ENCODE measurements at regions not wholly inside any gene's neighbourhood (a gene's known extent, or its start where the extent isn't known, plus 50 kb on each side); places are given as distances from the start of the nearest gene placed in this dataset.

DNA sequence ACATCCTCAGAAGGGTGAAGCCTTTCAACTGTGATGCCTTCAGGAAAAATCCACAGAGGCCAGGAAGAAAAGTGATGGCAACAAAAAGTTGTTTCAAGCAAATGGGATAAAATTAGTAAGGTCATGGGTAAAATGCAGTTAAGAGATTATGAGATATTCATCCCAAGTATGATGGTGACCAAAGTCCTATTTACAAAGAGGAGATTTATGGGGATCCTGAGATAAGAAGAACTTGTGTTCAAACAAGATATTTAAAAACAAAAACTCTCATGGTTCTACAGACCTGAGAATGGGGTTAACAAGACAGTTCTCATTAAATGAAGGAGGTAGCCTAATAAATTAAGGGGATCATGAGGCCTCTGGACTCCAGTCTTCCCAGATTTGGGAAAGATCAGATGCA is 184.4 kb downstream of the FCRL5 start:
- Histone ChIP-seq H3K27ac (replicated peaks in 1 of 4) (no peak overlapping the region), H3K9me3 (no peaks in the 10 kb centered on the region), H3K4me1 (no peaks in the 10 kb centered on the region), H3K36me3 (no peaks in the 10 kb centered on the region), H3K27me3 (no peaks in the 10 kb centered on the region), H3K4me3 (no peak overlapping the region)
- no peak for DNase-seq (ENCODE audit: extremely low spot score)
- TF ChIP-seq EP300 (IDR thresholded peaks at IDR 0.05) (no peak), POLR2AphosphoS5 (IDR thresholded peaks at IDR 0.05) (no peak), POLR2A (IDR thresholded peaks at IDR 0.05; ENCODE audit: low read depth) (no peak)
- TF ChIP-seq, protein P1, sequence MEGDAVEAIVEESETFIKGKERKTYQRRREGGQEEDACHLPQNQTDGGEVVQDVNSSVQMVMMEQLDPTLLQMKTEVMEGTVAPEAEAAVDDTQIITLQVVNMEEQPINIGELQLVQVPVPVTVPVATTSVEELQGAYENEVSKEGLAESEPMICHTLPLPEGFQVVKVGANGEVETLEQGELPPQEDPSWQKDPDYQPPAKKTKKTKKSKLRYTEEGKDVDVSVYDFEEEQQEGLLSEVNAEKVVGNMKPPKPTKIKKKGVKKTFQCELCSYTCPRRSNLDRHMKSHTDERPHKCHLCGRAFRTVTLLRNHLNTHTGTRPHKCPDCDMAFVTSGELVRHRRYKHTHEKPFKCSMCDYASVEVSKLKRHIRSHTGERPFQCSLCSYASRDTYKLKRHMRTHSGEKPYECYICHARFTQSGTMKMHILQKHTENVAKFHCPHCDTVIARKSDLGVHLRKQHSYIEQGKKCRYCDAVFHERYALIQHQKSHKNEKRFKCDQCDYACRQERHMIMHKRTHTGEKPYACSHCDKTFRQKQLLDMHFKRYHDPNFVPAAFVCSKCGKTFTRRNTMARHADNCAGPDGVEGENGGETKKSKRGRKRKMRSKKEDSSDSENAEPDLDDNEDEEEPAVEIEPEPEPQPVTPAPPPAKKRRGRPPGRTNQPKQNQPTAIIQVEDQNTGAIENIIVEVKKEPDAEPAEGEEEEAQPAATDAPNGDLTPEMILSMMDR (IDR thresholded peaks at IDR 0.05), result no peak
- intact Hi-C loops (cut with DNase I), result no loop called here

DNA sequence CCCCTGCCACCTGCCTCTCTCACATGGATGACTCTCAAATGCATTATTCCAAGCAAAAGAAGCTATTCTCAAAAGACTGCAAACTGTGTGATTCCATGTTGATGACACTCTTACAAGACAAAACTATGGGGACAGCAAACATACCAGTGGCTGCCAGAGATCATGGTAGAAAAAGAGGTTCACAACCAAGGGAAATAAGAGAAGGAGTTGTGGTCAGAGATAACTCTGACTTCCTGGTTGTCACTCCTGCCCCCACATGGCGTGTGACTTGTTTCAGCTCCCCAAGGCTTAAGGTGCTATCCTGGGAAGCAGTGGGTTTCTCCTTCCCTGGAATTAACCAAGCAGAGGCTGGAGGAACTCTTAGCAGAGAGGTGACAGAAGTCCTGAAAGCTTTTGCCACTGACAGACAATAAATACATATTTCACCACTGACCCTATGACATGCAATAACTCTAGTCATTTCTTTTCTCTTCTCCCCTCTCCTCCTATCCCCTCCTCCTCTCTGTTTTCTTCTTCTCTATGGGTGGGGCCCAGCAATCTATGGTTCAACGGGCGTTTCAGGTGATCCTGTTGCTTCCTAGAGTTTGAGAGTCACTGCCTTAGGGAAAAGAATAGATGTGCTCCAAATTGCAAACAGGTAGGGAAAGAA is 185.1 kb downstream of the FCRL5 start:
- Histone ChIP-seq H3K36me3 (no peaks in the 10 kb centered on the region), H3K4me3 (no peak overlapping the region), H3K9me3 (no peaks in the 10 kb centered on the region), H3K27ac (replicated peaks in 1 of 4) (no peak overlapping the region), H3K27me3 (no peaks in the 10 kb centered on the region), H3K4me1 (no peaks in the 10 kb centered on the region)
- DNase-seq (ENCODE audit: extremely low spot score), result peak; percentile 90
- TF ChIP-seq EP300 (IDR thresholded peaks at IDR 0.05) (no peak), POLR2AphosphoS5 (IDR thresholded peaks at IDR 0.05) (no peak), POLR2A (IDR thresholded peaks at IDR 0.05; ENCODE audit: low read depth) (no peak)
- TF ChIP-seq, protein P1 (IDR thresholded peaks at IDR 0.05), result no peak
- WGBS, result 62% methylated on average over 3 of the region's 3 CpGs
- intact Hi-C loops (cut with DNase I), result no loop called here

DNA sequence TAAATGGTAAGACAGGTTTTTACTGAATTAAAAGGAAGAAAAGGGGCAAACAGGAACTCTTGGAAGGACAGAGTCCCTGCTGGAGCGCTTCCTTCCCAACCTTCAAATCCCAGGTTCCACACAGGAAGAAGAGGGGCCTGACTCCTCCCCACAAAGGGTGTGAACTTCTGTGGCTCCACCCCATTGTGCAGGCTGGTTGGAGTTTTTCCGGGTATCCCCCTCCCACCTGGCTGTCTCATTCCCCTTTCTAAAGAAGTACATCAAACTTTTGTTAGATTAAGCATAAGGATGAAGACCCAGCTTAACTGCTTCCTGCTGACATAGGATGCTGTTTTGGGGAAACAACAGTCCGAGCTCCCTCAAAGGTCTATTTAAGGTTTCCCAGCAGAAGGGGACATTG is 187.7 kb downstream of the FCRL5 start:
- DNase-seq (ENCODE audit: extremely low spot score), result peak; percentile 62
- Histone ChIP-seq H3K27me3 (peaks cover 0 to 5% (median 0%) of the 10 kb centered on the region in 4 donors), H3K36me3 (no peaks in the 10 kb centered on the region), H3K4me3 (no peak overlapping the region), H3K4me1 (no peaks in the 10 kb centered on the region), H3K27ac (replicated peaks in 1 of 4) (no peak overlapping the region), H3K9me3 (no peaks in the 10 kb centered on the region)
- WGBS, result 78% methylated on average over 3 of the region's 3 CpGs
- TF ChIP-seq EP300 (IDR thresholded peaks at IDR 0.05) (no peak), POLR2AphosphoS5 (IDR thresholded peaks at IDR 0.05) (no peak), POLR2A (IDR thresholded peaks at IDR 0.05; ENCODE audit: low read depth) (no peak)
- TF ChIP-seq, protein P1 (IDR thresholded peaks at IDR 0.05), result no peak
- intact Hi-C loops (cut with DNase I), result no loop called here

DNA sequence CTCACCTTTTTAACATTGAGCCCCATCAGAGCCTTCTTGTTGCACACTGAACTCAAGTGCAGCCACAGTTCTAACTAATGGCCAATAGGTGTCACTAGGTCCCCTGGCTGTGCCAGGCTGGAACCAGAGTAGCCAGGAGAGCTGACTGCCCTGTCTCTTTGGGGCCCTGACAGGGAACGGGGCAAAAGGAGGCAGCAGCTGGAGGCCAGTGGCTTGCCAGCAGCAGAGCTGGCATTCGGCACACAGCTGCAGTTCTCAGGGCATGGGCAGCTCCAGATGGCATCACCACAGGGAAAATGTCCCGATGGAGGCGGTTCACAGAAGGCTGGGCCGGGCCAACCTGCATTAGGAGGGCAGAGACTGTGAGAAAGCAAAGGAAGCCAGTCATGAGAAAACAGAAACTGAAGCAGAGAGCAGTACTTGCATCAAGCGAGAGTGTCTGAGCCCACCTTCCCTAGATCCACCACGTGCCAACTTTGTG is 188.6 kb downstream of the FCRL5 start:
- DNase-seq (ENCODE audit: extremely low spot score), result peak; percentile 83
- H3K9me3 ChIP-seq, result no peaks in the 10 kb centered on the region
- H3K27me3 ChIP-seq, result peaks cover 0 to 5% (median 0%) of the 10 kb centered on the region in 4 donors
- no peak overlapping the region for H3K27ac ChIP-seq (replicated peaks in 1 of 4)
- no peaks in the 10 kb centered on the region for H3K4me1 ChIP-seq
- TF ChIP-seq, protein P1 (IDR thresholded peaks at IDR 0.05), result peak in 2 of 3 experiments; percentile 6 to 38
- no peak for TF ChIP-seq POLR2A (IDR thresholded peaks at IDR 0.05; ENCODE audit: low read depth)
- H3K36me3 ChIP-seq, result no peaks in the 10 kb centered on the region
- intact Hi-C loops (cut with DNase I), result no loop called here
- H3K4me3 ChIP-seq, result no peak overlapping the region
- 86% methylated on average over 7 of the region's 7 CpGs for WGBS

DNA sequence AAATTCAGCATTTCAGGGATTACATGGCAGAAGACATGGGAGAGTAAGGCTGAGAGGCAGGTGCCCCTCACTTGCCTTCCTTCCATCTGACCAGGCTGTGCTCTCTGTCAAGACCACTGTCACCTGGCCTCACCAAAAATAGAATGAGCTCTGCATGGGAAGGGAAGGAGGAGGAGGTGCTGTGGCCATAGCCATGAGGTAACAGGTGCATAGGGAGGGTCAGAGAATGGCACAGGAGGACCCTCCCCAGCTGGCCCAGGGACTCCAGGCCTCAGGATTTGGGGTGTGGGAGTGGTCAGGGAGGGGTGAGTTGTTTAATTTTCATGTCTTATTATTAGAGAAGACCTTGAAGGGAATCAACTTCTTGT is 192.3 kb downstream of the FCRL5 start:
- intact Hi-C loops (cut with DNase I), result no loop called here

More for the DNA sequence above, 192.3 kb downstream of the FCRL5 start:
- H3K4me3 ChIP-seq, result no peak overlapping the region
- no peak overlapping the region for H3K27ac ChIP-seq (replicated peaks in 1 of 4)
- H3K9me3 ChIP-seq, result no peaks in the 10 kb centered on the region
- DNase-seq (ENCODE audit: extremely low spot score), result no peak
- no peaks in the 10 kb centered on the region for H3K4me1 ChIP-seq
- TF ChIP-seq, protein P1 (IDR thresholded peaks at IDR 0.05), result no peak
- TF ChIP-seq POLR2A (IDR thresholded peaks at IDR 0.05; ENCODE audit: low read depth), result no peak
- TF ChIP-seq POLR2AphosphoS5 (IDR thresholded peaks at IDR 0.05), result no peak
- no peak for TF ChIP-seq EP300 (IDR thresholded peaks at IDR 0.05)
- H3K27me3 ChIP-seq, result peaks cover 0 to 5% (median 0%) of the 10 kb centered on the region in 4 donors
- no peaks in the 10 kb centered on the region for H3K36me3 ChIP-seq
